WTC11 (cell line): ENCODE measurements at regions not wholly inside any gene's neighbourhood (a gene's known extent, or its start where the extent isn't known, plus 50 kb on each side); places are given as distances from the start of the nearest gene placed in this dataset.

Experiments used
- CTCF ChIP-seq: fragments of 200-600 bp; IDR thresholded peaks from 2 replicates; pipeline ENCODE4 v1.8.0; 2022; ENCODE audit warnings: antibody characterized with exemption
- FOXP1 ChIP-seq: sonication (generic); formaldehyde crosslinking; IDR thresholded peaks from 2 replicates; pipeline ENCODE4 v1.8.0; 2022; ENCODE audit warnings: missing genetic modification reagents, mild to moderate bottlenecking, moderate library complexity, borderline replicate concordance
- IRF1 ChIP-seq: sonication (generic); formaldehyde crosslinking; IDR thresholded peaks from 2 replicates; pipeline ENCODE4 v1.8.0; 2023; ENCODE audit warnings: missing genetic modification reagents
- NR3C1 ChIP-seq: sonication (generic); formaldehyde crosslinking; conservative IDR thresholded peaks from 2 replicates; pipeline ENCODE4 v1.8.1; 2023; ENCODE audit warnings: low read depth, mild to moderate bottlenecking, missing genetic modification reagents
- SMAD3 ChIP-seq: sonication (generic); formaldehyde crosslinking; IDR thresholded peaks from 2 replicates; pipeline ENCODE4 v1.8.0; 2022; ENCODE audit warnings: missing genetic modification reagents, mild to moderate bottlenecking, borderline replicate concordance
- SMAD4 ChIP-seq: sonication (generic); formaldehyde crosslinking; IDR thresholded peaks from 2 replicates; pipeline ENCODE4 v1.8.0; 2022; ENCODE audit warnings: mild to moderate bottlenecking, missing genetic modification reagents
- SOX15 ChIP-seq: fragments of 250-450 bp; sonication (Bioruptor Pico); IDR thresholded peaks from 2 replicates; pipeline ENCODE4 v1.9.0; 2021; ENCODE audit warnings: mild to moderate bottlenecking
- TEAD4 ChIP-seq: sonication (generic); formaldehyde crosslinking; IDR thresholded peaks from 2 replicates; pipeline ENCODE4 v1.8.0; 2022; ENCODE audit warnings: mild to moderate bottlenecking, missing genetic modification reagents
- ZBTB43 ChIP-seq: sonication (generic); formaldehyde crosslinking; IDR thresholded peaks from 2 replicates; pipeline ENCODE4 v1.8.1; 2023; ENCODE audit warnings: mild to moderate bottlenecking, missing genetic modification reagents
- TF ChIP-seq, protein P1 (sequence below): sonication (generic); formaldehyde crosslinking; IDR thresholded peaks from 2 replicates; pipeline ENCODE4 v1.8.1; 2022; ENCODE audit warnings: missing genetic modification reagents, borderline replicate concordance

GRCh38 chr10:121418126-121418777 is 180.0 kb downstream of the FGFR2 start:
- TF ChIP-seq SMAD4 (CRISPR knock-in tag) (no peak), SOX15 (CRISPR knock-in tag) (no peak), CTCF (no peak), IRF1 (CRISPR knock-in tag) (no peak), NR3C1 (CRISPR knock-in tag) (no peak), ZBTB43 (no peak), TEAD4 (CRISPR knock-in tag) (no peak), SMAD3 (CRISPR knock-in tag) (no peak), FOXP1 (CRISPR knock-in tag) (no peak)
- TF ChIP-seq, protein P1, sequence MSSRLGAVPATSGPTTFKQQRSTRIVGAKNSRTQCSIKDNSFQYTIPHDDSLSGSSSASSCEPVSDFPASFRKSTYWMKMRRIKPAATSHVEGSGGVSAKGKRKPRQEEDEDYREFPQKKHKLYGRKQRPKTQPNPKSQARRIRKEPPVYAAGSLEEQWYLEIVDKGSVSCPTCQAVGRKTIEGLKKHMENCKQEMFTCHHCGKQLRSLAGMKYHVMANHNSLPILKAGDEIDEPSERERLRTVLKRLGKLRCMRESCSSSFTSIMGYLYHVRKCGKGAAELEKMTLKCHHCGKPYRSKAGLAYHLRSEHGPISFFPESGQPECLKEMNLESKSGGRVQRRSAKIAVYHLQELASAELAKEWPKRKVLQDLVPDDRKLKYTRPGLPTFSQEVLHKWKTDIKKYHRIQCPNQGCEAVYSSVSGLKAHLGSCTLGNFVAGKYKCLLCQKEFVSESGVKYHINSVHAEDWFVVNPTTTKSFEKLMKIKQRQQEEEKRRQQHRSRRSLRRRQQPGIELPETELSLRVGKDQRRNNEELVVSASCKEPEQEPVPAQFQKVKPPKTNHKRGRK: no peak
